Spinal cord (tissue), 9 donors: ENCODE measurements at regions not wholly inside any gene's neighbourhood (a gene's known extent, or its start where the extent isn't known, plus 50 kb on each side); places are given as distances from the start of the nearest gene placed in this dataset.

Experiments
- DNase-seq, 6 donors: peaks; one replicate each; pipeline versions ENCODE4 v3.0.0 to v3.0.0-alpha.2; 2013 to 2015; ENCODE audit warnings: low spot score in 6 of 6, low read depth in 4 of 6
- H3K27ac ChIP-seq: one replicate; pipeline ENCODE4 v1.5.1; 2013; ENCODE audit warnings: low read depth, low read length, control low read depth
- H3K27me3 ChIP-seq: one replicate; pipeline ENCODE4 v1.6.1; 2013; ENCODE audit warnings: low read length; ENCODE audit not compliant: control insufficient read depth, insufficient read depth
- H3K36me3 ChIP-seq: one replicate; pipeline ENCODE4 v1.6.1; 2013; ENCODE audit warnings: low read length; ENCODE audit not compliant: control insufficient read depth, insufficient read depth
- H3K4me1 ChIP-seq: one replicate; pipeline ENCODE4 v1.6.1; 2013; ENCODE audit warnings: low read length; ENCODE audit not compliant: control insufficient read depth, insufficient read depth
- H3K4me3 ChIP-seq: one replicate; pipeline ENCODE4 v1.5.1; 2013; ENCODE audit warnings: low read depth, low read length, control low read depth
- H3K9me3 ChIP-seq: one replicate; pipeline ENCODE4 v1.6.1; 2013; ENCODE audit warnings: low read length; ENCODE audit not compliant: control insufficient read depth, insufficient read depth
- WGBS: methylation state at CpG from one replicate; pipeline ENCODE4 v1.1.5; 2013; ENCODE audit warnings: missing lambda C conversion rate; ENCODE audit not compliant: insufficient coverage; 5-methylcytosine and 5-hydroxymethylcytosine counted together
- donor health status: healthy.

GRCh38 chr2:128635361-128635900, 316.8 kb upstream of the HS6ST1 start:
- H3K4me1 ChIP-seq: peaks cover 35% of the 10 kb centered on the region
- DNase-seq: no peak
- no peak overlapping the region for H3K27ac ChIP-seq
- H3K4me3 ChIP-seq: no peak overlapping the region
- H3K36me3 ChIP-seq: no peaks in the 10 kb centered on the region
- 81% methylated on average over 5 of the region's 8 CpGs for WGBS
- H3K27me3 ChIP-seq: no peaks in the 10 kb centered on the region
- no peaks in the 10 kb centered on the region for H3K9me3 ChIP-seq

- no peak overlapping the region for H3K4me3 ChIP-seq
- no peaks in the 10 kb centered on the region for H3K36me3 ChIP-seq
- H3K27me3 ChIP-seq: no peaks in the 10 kb centered on the region
- 90% methylated on average over 5 of the region's 5 CpGs for WGBS
- H3K9me3 ChIP-seq: no peaks in the 10 kb centered on the region
- no peak overlapping the region for H3K27ac ChIP-seq
- H3K4me1 ChIP-seq: peaks cover 39% of the 10 kb centered on the region
- DNase-seq: no peak
These were observed 318.1 kb upstream of the HS6ST1 start for GRCh38 chr2:128636802-128637147.

- Histone ChIP-seq H3K4me3 (no peak overlapping the region), H3K4me1 (peaks cover 45% of the 10 kb centered on the region), H3K9me3 (no peaks in the 10 kb centered on the region), H3K27me3 (no peaks in the 10 kb centered on the region), H3K36me3 (no peaks in the 10 kb centered on the region), H3K27ac (peak overlapping the region; percentile 36)
- 93% methylated on average over 6 of the region's 7 CpGs for WGBS
- DNase-seq: no peak
These were observed 318.9 kb upstream of the HS6ST1 start for GRCh38 chr2:128637481-128638155.

DNA sequence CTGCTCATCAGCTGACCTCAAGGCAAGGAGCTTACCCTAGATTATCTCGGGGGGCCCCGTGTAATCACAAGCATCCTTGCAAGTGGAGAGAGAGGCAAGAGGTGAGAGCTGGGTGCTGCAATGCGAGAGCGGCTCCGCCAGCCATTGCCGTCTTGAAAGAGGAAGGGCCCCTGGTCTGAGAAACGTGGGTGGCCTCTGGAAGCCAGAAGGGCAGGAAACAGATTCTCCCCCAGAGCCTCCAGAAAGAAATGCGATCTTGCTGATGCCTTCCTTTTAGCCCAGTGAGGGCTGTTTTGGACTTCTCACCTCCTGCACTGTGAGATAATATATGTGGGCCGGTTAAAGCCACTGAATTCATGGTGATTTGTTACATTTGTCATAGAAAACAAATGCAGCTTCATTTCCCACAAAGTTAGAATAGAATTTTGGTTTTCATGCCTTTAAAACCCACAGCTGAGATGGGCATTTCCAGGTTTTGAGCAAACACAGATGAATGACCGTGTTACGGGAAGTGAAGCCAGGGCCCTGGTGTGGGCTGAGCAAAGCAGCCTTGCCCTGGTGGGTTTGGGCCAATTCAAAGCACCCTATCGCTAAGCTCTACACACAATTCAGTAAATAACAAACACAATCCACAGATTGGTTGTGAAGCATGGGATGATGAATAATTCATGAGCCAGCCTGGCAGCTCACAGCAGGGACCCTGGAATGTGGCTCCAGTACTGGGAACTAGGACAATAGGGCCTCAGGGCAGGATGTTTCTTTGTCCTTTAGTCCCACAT, 319.9 kb upstream of the HS6ST1 start:
- DNase-seq: peak in 5 of 6 donors; percentile 48 to 94 (median 71)
- Histone ChIP-seq H3K9me3 (no peaks in the 10 kb centered on the region), H3K4me3 (no peak overlapping the region), H3K36me3 (no peaks in the 10 kb centered on the region), H3K4me1 (peaks cover 54% of the 10 kb centered on the region), H3K27ac (peak overlapping the region; percentile 36), H3K27me3 (no peaks in the 10 kb centered on the region)
- WGBS: 41% methylated on average over 8 of the region's 12 CpGs

DNA sequence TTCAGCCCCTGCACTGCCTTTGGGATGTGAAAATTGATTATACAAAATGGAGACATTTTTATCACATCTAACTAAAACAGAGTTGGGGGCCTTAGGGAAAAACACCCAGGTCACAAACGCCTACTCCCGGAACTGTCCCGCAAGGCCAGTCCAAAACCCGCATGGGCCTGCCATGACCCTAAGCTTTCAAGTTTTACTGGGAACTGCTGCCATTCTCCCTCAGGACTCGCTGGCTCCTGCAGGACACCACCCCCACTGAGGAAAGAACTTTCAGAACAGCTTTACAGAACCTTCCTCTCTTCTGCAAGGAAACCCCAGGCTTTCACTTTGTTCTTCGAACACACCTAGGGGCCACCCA, 320.4 kb upstream of the HS6ST1 start:
- WGBS: 30% methylated on average over 6 of the region's 6 CpGs
- Histone ChIP-seq H3K36me3 (no peaks in the 10 kb centered on the region), H3K4me1 (peaks cover 60% of the 10 kb centered on the region), H3K27me3 (no peaks in the 10 kb centered on the region), H3K27ac (peak overlapping the region; percentile 36), H3K9me3 (no peaks in the 10 kb centered on the region), H3K4me3 (no peak overlapping the region)
- DNase-seq: no peak

- Histone ChIP-seq H3K27me3 (no peaks in the 10 kb centered on the region), H3K36me3 (no peaks in the 10 kb centered on the region), H3K4me3 (no peak overlapping the region), H3K9me3 (no peaks in the 10 kb centered on the region), H3K27ac (peak overlapping the region; percentile 36), H3K4me1 (peaks cover 62% of the 10 kb centered on the region)
- WGBS: 74% methylated on average over 8 of the region's 11 CpGs
- no peak for DNase-seq
These were observed 321.0 kb upstream of the HS6ST1 start for GRCh38 chr2:128639693-128640092.

DNA sequence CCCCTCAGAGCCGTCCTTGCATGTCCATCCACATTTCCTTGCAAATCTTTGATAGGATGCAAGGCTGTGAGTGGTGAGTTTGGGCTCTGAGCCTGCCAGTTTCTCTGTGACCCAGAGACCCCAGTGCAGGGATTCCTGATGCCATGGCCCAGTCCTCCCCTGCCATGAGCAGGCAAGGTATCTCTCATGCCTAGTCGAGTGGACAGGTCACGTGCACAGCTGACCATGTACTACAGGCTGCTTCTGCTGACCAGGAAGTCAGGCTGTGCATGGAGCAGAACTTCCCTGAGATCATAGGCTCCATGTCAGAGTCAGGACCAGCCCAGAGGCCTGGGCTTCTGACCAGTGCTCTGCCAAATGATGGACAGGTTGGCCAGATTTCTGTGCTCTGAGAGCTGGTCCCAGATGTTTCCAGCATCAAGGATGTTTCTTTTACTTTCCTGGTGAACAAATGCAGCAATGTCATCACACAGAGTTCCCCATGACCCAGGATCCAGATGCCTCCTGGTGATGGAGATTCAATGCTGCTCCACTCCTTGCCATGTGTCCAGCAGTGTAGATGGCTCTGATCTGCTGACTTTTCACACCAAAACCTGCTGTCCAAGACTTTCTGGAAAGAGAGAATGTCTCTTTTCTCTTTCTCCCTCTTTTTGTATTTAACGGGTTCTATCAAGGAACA, 321.6 kb upstream of the HS6ST1 start:
- H3K9me3 ChIP-seq: no peaks in the 10 kb centered on the region
- no peak overlapping the region for H3K27ac ChIP-seq
- WGBS: 98% methylated on average over 3 of the region's 4 CpGs
- DNase-seq: no peak
- peaks cover 62% of the 10 kb centered on the region for H3K4me1 ChIP-seq
- no peaks in the 10 kb centered on the region for H3K36me3 ChIP-seq
- H3K4me3 ChIP-seq: no peak overlapping the region
- no peaks in the 10 kb centered on the region for H3K27me3 ChIP-seq

GRCh38 chr2:128640845-128641360, 322.2 kb upstream of the HS6ST1 start:
- Histone ChIP-seq H3K27me3 (no peaks in the 10 kb centered on the region), H3K4me3 (no peak overlapping the region), H3K4me1 (peaks cover 60% of the 10 kb centered on the region), H3K36me3 (no peaks in the 10 kb centered on the region), H3K9me3 (no peaks in the 10 kb centered on the region), H3K27ac (no peak overlapping the region)
- WGBS: 54% methylated on average over 3 of the region's 6 CpGs
- no peak for DNase-seq

GRCh38 chr2:128641421-128642080, 322.9 kb upstream of the HS6ST1 start:
- Histone ChIP-seq H3K4me3 (no peak overlapping the region), H3K36me3 (no peaks in the 10 kb centered on the region), H3K9me3 (no peaks in the 10 kb centered on the region), H3K27ac (no peak overlapping the region), H3K27me3 (no peaks in the 10 kb centered on the region), H3K4me1 (peaks cover 57% of the 10 kb centered on the region)
- DNase-seq: no peak
- WGBS: 84% methylated on average over 11 of the region's 11 CpGs
